Stomach (tissue), 8 donors: ENCODE measurements at regions not wholly inside any gene's neighbourhood (a gene's known extent, or its start where the extent isn't known, plus 50 kb on each side); places are given as distances from the start of the nearest gene placed in this dataset.
"Not testable (repeated sequence)": the region's sequence is repeated elsewhere in the genome, so short reads cannot be mapped to it uniquely, and the experiment has no call there.

Experiments
- DNase-seq, 2 donors: peaks; one replicate each; pipeline versions ENCODE4 v3.0.0 to v3.0.0-alpha.2; 2013 to 2019
- H3K27ac ChIP-seq, 5 donors: fragments of 200-600 bp in 4 of 5; sonication (generic) in 4 of 5; one replicate each; pipeline ENCODE4 v1.5.1; 2013 to 2019; ENCODE audit warnings: mild to moderate bottlenecking in 1 of 5, moderate library complexity in 1 of 5
- H3K27me3 ChIP-seq, 3 donors: fragments of 200-600 bp; sonication (generic); one replicate each; pipeline ENCODE4 v1.5.1; 2017 to 2019; ENCODE audit warnings: mixed run types in 1 of 3
- H3K36me3 ChIP-seq, 4 donors: fragments of 200-600 bp; sonication (generic); 1 replicate in 3 of 4; 2 replicates in 1 of 4; pipeline ENCODE4 v1.5.1; 2016 to 2019
- H3K4me1 ChIP-seq, 4 donors: fragments of 200-600 bp; sonication (generic); one replicate each; pipeline ENCODE4 v1.5.1; 2016 to 2019
- H3K4me3 ChIP-seq, 4 donors: fragments of 200-600 bp; sonication (generic) in 3 of 4; one replicate each; pipeline ENCODE4 v1.5.1; 2016 to 2019; ENCODE audit warnings: mild to moderate bottlenecking in 1 of 4
- H3K9me3 ChIP-seq, 4 donors: fragments of 200-600 bp; sonication (generic); one replicate each; pipeline ENCODE4 v1.5.1; 2016 to 2019
- CTCF ChIP-seq, 7 experiments: fragments of 450-650 bp in 4 of 7; fragments of 200-600 bp in 3 of 7; sonication (generic) in 3 of 7; IDR thresholded peaks; one replicate each; pipeline ENCODE4 v1.5.1; 2016 to 2019; ENCODE audit warnings: antibody characterized with exemption in 7 of 7, control low read depth in 2 of 7, mild to moderate bottlenecking in 1 of 7
- EP300 ChIP-seq: sonication (generic); formaldehyde crosslinking; IDR thresholded peaks from one replicate; pipeline ENCODE4 v1.6.1; 2017; ENCODE audit warnings: antibody characterized with exemption
- POLR2A ChIP-seq, 4 donors: fragments of 450-650 bp; IDR thresholded peaks; one replicate each; pipeline ENCODE4 v1.6.1; 2016; ENCODE audit warnings: antibody characterized with exemption in 4 of 4, control low read depth in 2 of 4, mild to moderate bottlenecking in 1 of 4, moderate library complexity in 1 of 4
- POLR2AphosphoS5 ChIP-seq, 3 donors: sonication (generic); formaldehyde crosslinking; IDR thresholded peaks; one replicate each; pipeline ENCODE4 v1.6.1; 2016; ENCODE audit warnings: antibody characterized with exemption in 3 of 3
- WGBS, 5 donors: extraction: QIAGEN DNeasy Blood & Tissue Kit in 3 of 5; methylation state at CpG; one replicate each; pipeline versions ENCODE4 v1.1.5 to v1.1.7; 2013 to 2018; 5-methylcytosine and 5-hydroxymethylcytosine counted together
- intact Hi-C: fragments of 100-400 bp; cut with DNase I; formaldehyde crosslinking; loops from one replicate; pipeline ENCODE4 v1.15.1; 2023; ENCODE audit warnings: low total_unique reads
- donor health status: healthy with polysubstance abuse.
- donor health status: Bipolar disorder and iron deficiency.
- donor health status: healthy.

- TF ChIP-seq CTCF (IDR thresholded peaks at IDR 0.05) (no peak), POLR2A (IDR thresholded peaks at IDR 0.05) (no peak), EP300 (no peak), POLR2AphosphoS5 (IDR thresholded peaks at IDR 0.05) (no peak)
- no peaks in the 10 kb centered on the region for H3K36me3 ChIP-seq
These were observed 120.8 kb downstream of the EMB start for GRCh38 chr5:50320131-50320749.

GRCh38 chr5:50318220-50318619, 122.9 kb downstream of the EMB start:
- WGBS, 5 donors: 42 to 76% (median 63%) methylated on average over 1 of the region's 1 CpG
- no peaks in the 10 kb centered on the region for H3K9me3 ChIP-seq
- no peaks in the 10 kb centered on the region for H3K4me1 ChIP-seq
- H3K27ac ChIP-seq: no peak overlapping the region
- H3K4me3 ChIP-seq: no peak overlapping the region
- no peak for TF ChIP-seq POLR2AphosphoS5 (IDR thresholded peaks at IDR 0.05)
- TF ChIP-seq POLR2A (IDR thresholded peaks at IDR 0.05): no peak
- TF ChIP-seq CTCF (IDR thresholded peaks at IDR 0.05): no peak
- no peak for TF ChIP-seq EP300
- intact Hi-C loops: no loop called here
- H3K27me3 ChIP-seq: no peaks in the 10 kb centered on the region
- DNase-seq: no peak
- H3K36me3 ChIP-seq: no peaks in the 10 kb centered on the region

More at GRCh38 chr5:50320131-50320749, 120.8 kb downstream of the EMB start:
- 55 to 70% (median 64%) methylated on average over 1 of the region's 1 CpG for WGBS, 5 donors
- intact Hi-C loops: no loop called here
- Histone ChIP-seq H3K4me1 (peaks cover 0 to under 1% (median 0%) of the 10 kb centered on the region in 4 donors), H3K4me3 (no peak overlapping the region), H3K27me3 (no peaks in the 10 kb centered on the region), H3K27ac (no peak overlapping the region), H3K9me3 (no peaks in the 10 kb centered on the region)
- DNase-seq: no peak

- H3K4me1 ChIP-seq, H3K27me3 ChIP-seq, H3K36me3 ChIP-seq, H3K27ac ChIP-seq, intact Hi-C loops, H3K4me3 ChIP-seq, H3K9me3 ChIP-seq, DNase-seq: not testable (repeated sequence)
- 75 to 84% (median 77%) methylated on average over 4 of the region's 4 CpGs for WGBS, 5 donors
These were observed 134.6 kb downstream of the EMB start for GRCh38 chr5:50306488-50306887.

- 76 to 83% (median 81%) methylated on average over 3 of the region's 3 CpGs for WGBS, 5 donors
- DNase-seq: no peak
- TF ChIP-seq POLR2AphosphoS5 (IDR thresholded peaks at IDR 0.05) (no peak), EP300 (no peak), POLR2A (IDR thresholded peaks at IDR 0.05) (no peak), CTCF (IDR thresholded peaks at IDR 0.05) (no peak)
- Histone ChIP-seq H3K4me1 (no peaks in the 10 kb centered on the region), H3K27me3 (no peaks in the 10 kb centered on the region), H3K9me3 (no peaks in the 10 kb centered on the region), H3K27ac (no peak overlapping the region), H3K4me3 (no peak overlapping the region), H3K36me3 (no peaks in the 10 kb centered on the region)
- intact Hi-C loops: no loop called here
These were observed 138.1 kb downstream of the EMB start for GRCh38 chr5:50302815-50303490.

GRCh38 chr5:50301756-50302155, 139.3 kb downstream of the EMB start:
- Histone ChIP-seq H3K4me1 (no peaks in the 10 kb centered on the region), H3K4me3 (no peak overlapping the region), H3K27ac (no peak overlapping the region), H3K36me3 (no peaks in the 10 kb centered on the region), H3K27me3 (no peaks in the 10 kb centered on the region), H3K9me3 (no peaks in the 10 kb centered on the region)
- intact Hi-C loops: no loop called here
- 15 to 26% (median 18%) methylated on average over 1 of the region's 1 CpG for WGBS, 5 donors
- DNase-seq: no peak
- TF ChIP-seq EP300 (no peak), CTCF (IDR thresholded peaks at IDR 0.05) (no peak)
